K562 (cell line): ENCODE measurements at regions not wholly inside any gene's neighbourhood (a gene's known extent, or its start where the extent isn't known, plus 50 kb on each side); places are given as distances from the start of the nearest gene placed in this dataset.

ENCODE experiments used
- ATAC-seq: fragments of 200-7000 bp; cut with Tn5 transposase; 3 replicates; pipeline ENCODE4 v1.9.1; 2020; ENCODE audit warnings: moderate library complexity
- BruUV-seq: library from RNA; stranded (reverse); fragments of 400-500 nt; replicated peaks from 2 replicates; lab custom pipeline; 2021; lab: Mats Ljungman, UMichigan
- CTCF ChIA-PET: fragments of 300-600 bp; formaldehyde crosslinking; extraction: SDS; loops from one replicate; lab custom pipeline; 2021; ENCODE audit warnings: low intra/inter-chr PET ratio; lab: Yijun Ruan, JAX
- POLR2A ChIA-PET: fragments of 300-600, 350-650 bp; sonication (Branson Sonifier 250); formaldehyde crosslinking; extraction: SDS; loops from one replicate; lab custom pipeline; 2021; ENCODE audit warnings: antibody characterized with exemption, inconsistent platforms; lab: Yijun Ruan, JAX
- DNase-seq, 4 experiments: peaks; one replicate each; pipeline versions ENCODE4 v3.0.0 to v3.0.0-alpha.2; 2011 to 2018; ENCODE audit warnings: low spot score in 3 of 4, mixed read lengths in 3 of 4; ENCODE audit errors: extremely low read depth in 1 of 4
- FAIRE-seq: peaks from 2 replicates; lab custom pipeline; 2011; peaks lifted over from hg19 to GRCh38; lab: Jason Lieb, UNC
- H2AFZ ChIP-seq: 2 replicates; pipeline ENCODE4 v1.6.0; 2011; ENCODE audit warnings: low read depth, low read length, control low read depth, inconsistent platforms
- H3K27ac ChIP-seq: fragments of 200-600 bp; 3 replicates; pipeline ENCODE4 v1.8.0; 2011; ENCODE audit warnings: low read depth, mild to moderate bottlenecking, control low read depth, inconsistent platforms, low read length, moderate library complexity, mixed read lengths; ENCODE audit errors: extremely low read depth
- H3K27me3 ChIP-seq, 2 experiments: fragments of 300-600 bp in 1 of 2; 2 replicates in 1 of 2; 3 replicates in 1 of 2; pipeline versions ENCODE4 v1.6.0 to v1.8.0; 2011; ENCODE audit warnings: inconsistent platforms in 2 of 2, low read length in 2 of 2, mild to moderate bottlenecking in 1 of 2, mixed read lengths in 1 of 2, moderate library complexity in 1 of 2; ENCODE audit not compliant: control insufficient read depth in 2 of 2, insufficient read depth in 2 of 2
- H3K36me3 ChIP-seq: fragments of 300-600 bp; 3 replicates; pipeline ENCODE4 v1.8.0; 2011; ENCODE audit warnings: mild to moderate bottlenecking, low read length, inconsistent platforms; ENCODE audit not compliant: control insufficient read depth, insufficient read depth
- H3K4me1 ChIP-seq, 2 experiments: fragments of 200-600 bp in 1 of 2; replicated peaks in 1 of 2; 2 replicates in 1 of 2; 3 replicates in 1 of 2; pipeline versions ENCODE4 v1.5.1 to v1.8.0; 2011; ENCODE audit warnings: inconsistent platforms in 2 of 2, low read length in 2 of 2, mild to moderate bottlenecking in 1 of 2, mixed read lengths in 1 of 2, moderate library complexity in 1 of 2; ENCODE audit not compliant: control insufficient read depth in 2 of 2, insufficient read depth in 2 of 2
- H3K4me2 ChIP-seq: 2 replicates; pipeline ENCODE4 v1.6.1; 2011; ENCODE audit warnings: low read length, control low read depth, inconsistent platforms, mixed read lengths; ENCODE audit not compliant: insufficient read depth
- H3K4me3 ChIP-seq: fragments of 200-600 bp; sonication (generic), shearing (Covaris generic); 2 replicates; pipeline ENCODE4 v1.5.1; 2016; ENCODE audit warnings: control low read depth, inconsistent platforms
- H3K79me2 ChIP-seq: fragments of 200-600 bp; 3 replicates; pipeline ENCODE4 v1.8.0; 2011; ENCODE audit warnings: low read length, inconsistent platforms; ENCODE audit not compliant: control insufficient read depth, insufficient read depth
- H3K9ac ChIP-seq, 2 experiments: 2 replicates each; pipeline versions ENCODE4 v1.6.0 to v1.6.1; 2011; ENCODE audit warnings: low read depth in 2 of 2, low read length in 2 of 2, control low read depth in 1 of 2, inconsistent platforms in 1 of 2, mild to moderate bottlenecking in 1 of 2, mixed read lengths in 1 of 2; ENCODE audit not compliant: insufficient read depth in 1 of 2
- H3K9me1 ChIP-seq: one replicate; pipeline ENCODE4 v1.6.0; 2011; ENCODE audit warnings: inconsistent platforms, mild to moderate bottlenecking, low read length, moderate library complexity; ENCODE audit not compliant: control insufficient read depth, insufficient read depth
- H3K9me3 ChIP-seq: replicated peaks from 2 replicates; pipeline ENCODE4 v1.5.1; 2011; ENCODE audit warnings: low read depth, low read length, inconsistent platforms; ENCODE audit not compliant: control insufficient read depth, insufficient read depth
- H4K20me1 ChIP-seq: replicated peaks from 2 replicates; pipeline ENCODE4 v1.6.1; 2011; ENCODE audit warnings: low read length, inconsistent platforms, mixed read lengths; ENCODE audit not compliant: control insufficient read depth, insufficient read depth
- ARHGAP35 ChIP-seq: fragments of 450-650 bp; IDR thresholded peaks from 2 replicates; pipeline ENCODE4 v1.6.1; 2018; ENCODE audit not compliant: partially characterized antibody
- CAMTA2 ChIP-seq: fragments of 250-450 bp; sonication (Bioruptor Pico); conservative IDR thresholded peaks from 2 replicates; pipeline ENCODE4 v1.5.1; 2022
- CREBBP ChIP-seq: IDR thresholded peaks from one replicate; pipeline ENCODE4 v1.6.1; 2012; ENCODE audit warnings: low read depth, mild to moderate bottlenecking, control low read depth, inconsistent platforms, low read length
- E2F4 ChIP-seq: sonication (generic); formaldehyde crosslinking; IDR thresholded peaks from 2 replicates; pipeline ENCODE4 v1.8.0; 2022; ENCODE audit warnings: mild to moderate bottlenecking, low read depth, missing genetic modification reagents
- HLTF ChIP-seq: fragments of 450-650 bp; IDR thresholded peaks from 2 replicates; pipeline ENCODE4 v1.6.1; 2016
- HMBOX1 ChIP-seq: sonication (generic); IDR thresholded peaks from 2 replicates; pipeline ENCODE4 v1.6.1; 2016
- HNRNPLL ChIP-seq: fragments of 200-400 bp; formaldehyde crosslinking; IDR thresholded peaks from 2 replicates; pipeline ENCODE4 v1.6.1; 2017; ENCODE audit warnings: low read length, low read depth, mild to moderate bottlenecking; ENCODE audit not compliant: poor library complexity, severe bottlenecking
- NKRF ChIP-seq: fragments of 450-650 bp; IDR thresholded peaks from 2 replicates; pipeline ENCODE4 v1.6.1; 2016; ENCODE audit warnings: borderline replicate concordance
- PCBP1 ChIP-seq: fragments of 200-400 bp; formaldehyde crosslinking; IDR thresholded peaks from 2 replicates; pipeline ENCODE4 v1.6.1; 2018; ENCODE audit warnings: mild to moderate bottlenecking, low read depth, low read length; ENCODE audit not compliant: poor library complexity, severe bottlenecking
- SMARCE1 ChIP-seq: fragments of 450-650 bp; IDR thresholded peaks from 2 replicates; pipeline ENCODE4 v1.7.1; 2016; ENCODE audit warnings: mild to moderate bottlenecking
- TBL1XR1 ChIP-seq, 2 experiments: IDR thresholded peaks; 2 replicates each; pipeline ENCODE4 v1.6.1; 2012; ENCODE audit warnings: improper control_type of control experiment in 2 of 2, low read length in 2 of 2, mild to moderate bottlenecking in 1 of 2
- UBTF ChIP-seq, 2 experiments: IDR thresholded peaks; 2 replicates each; pipeline ENCODE4 v1.6.1; 2012; ENCODE audit warnings: improper control_type of control experiment in 2 of 2, low read depth in 2 of 2, low read length in 2 of 2, borderline replicate concordance in 1 of 2
- ZBTB12 ChIP-seq: fragments of 250-450 bp; sonication (Bioruptor Pico); IDR thresholded peaks from 2 replicates; pipeline ENCODE4 v1.4.0; 2020
- ZBTB43 ChIP-seq: sonication (generic); formaldehyde crosslinking; IDR thresholded peaks from 2 replicates; pipeline ENCODE4 v1.8.0; 2023; ENCODE audit warnings: mild to moderate bottlenecking, missing genetic modification reagents
- ZNF12 ChIP-seq: sonication (generic); formaldehyde crosslinking; IDR thresholded peaks from 2 replicates; pipeline ENCODE4 v1.4.0; 2020; ENCODE audit warnings: mild to moderate bottlenecking, missing genetic modification reagents
- WGBS: fragments of 100-300 bp; shearing (Covaris generic); methylation state at CpG from one replicate; pipeline ENCODE4 v1.1.6; 2016; ENCODE audit warnings: low coverage, mixed read lengths; ENCODE audit not compliant: insufficient coverage; ENCODE audit errors: missing lambda C conversion rate; 5-methylcytosine and 5-hydroxymethylcytosine counted together
- in situ Hi-C: fragments of 300-500 bp; cut with MboI; formaldehyde crosslinking; loops from 4 replicates; pipeline ENCODE4 v1.15.0; 2018; ENCODE audit warnings: inconsistent platforms, mixed read lengths
- intact Hi-C: fragments of 100-400 bp; cut with micrococcal nuclease; formaldehyde crosslinking; loops from 2 replicates; pipeline ENCODE4 v1.14.2; 2022

GRCh38 chr10:57977262-57977661 is 290.4 kb downstream of the IPMK start:
- Histone ChIP-seq H3K27me3 (no peaks in the 10 kb centered on the region), H4K20me1 (no peaks in the 10 kb centered on the region), H3K9me3 (no peaks in the 10 kb centered on the region), H3K36me3 (no peaks in the 10 kb centered on the region), H3K9me1 (no peaks in the 10 kb centered on the region), H3K4me2 (no peak overlapping the region), H3K4me3 (no peak overlapping the region), H3K79me2 (no peaks in the 10 kb centered on the region), H3K27ac (no peak overlapping the region), H3K9ac (no peak overlapping the region), H2AFZ (no peak overlapping the region), H3K4me1 (no peaks in the 10 kb centered on the region)
- POLR2A ChIA-PET = no interaction called here
- CTCF ChIA-PET = no interaction called here
- FAIRE-seq = no peak
- no peak for ATAC-seq
- no peak for TF ChIP-seq HLTF
- TF ChIP-seq HNRNPLL = no peak
- TF ChIP-seq ZBTB12 = no peak
- TF ChIP-seq ARHGAP35 = no peak
- no peak for TF ChIP-seq ZNF12
- no peak for TF ChIP-seq PCBP1
- TF ChIP-seq TBL1XR1 (IDR thresholded peaks at IDR 0.05; ENCODE audit: low read length in 2 of 2) = no peak
- no peak for TF ChIP-seq UBTF (IDR thresholded peaks at IDR 0.05; ENCODE audit: borderline replicate concordance in 1 of 2, low read depth in 2 of 2, low read length in 2 of 2)
- TF ChIP-seq ZBTB43 = no peak
- TF ChIP-seq NKRF = no peak
- no peak for TF ChIP-seq CAMTA2 (CRISPR knock-in tag)
- TF ChIP-seq SMARCE1 = no peak
- TF ChIP-seq CREBBP = no peak
- TF ChIP-seq HMBOX1 = no peak
- TF ChIP-seq E2F4 (CRISPR knock-in tag) = no peak
- intact Hi-C loops (no loop called here), in situ Hi-C loops (no loop called here)
- DNase-seq = no peak
- no TSS peak for BruUV-seq
- WGBS = 4% methylated on average over 1 of the region's 1 CpG
